ENCODE measurements at regions not wholly inside any gene's neighbourhood (a gene's known extent, or its start where the extent isn't known, plus 50 kb on each side); places are given as distances from the start of the nearest gene placed in this dataset.

DNA sequence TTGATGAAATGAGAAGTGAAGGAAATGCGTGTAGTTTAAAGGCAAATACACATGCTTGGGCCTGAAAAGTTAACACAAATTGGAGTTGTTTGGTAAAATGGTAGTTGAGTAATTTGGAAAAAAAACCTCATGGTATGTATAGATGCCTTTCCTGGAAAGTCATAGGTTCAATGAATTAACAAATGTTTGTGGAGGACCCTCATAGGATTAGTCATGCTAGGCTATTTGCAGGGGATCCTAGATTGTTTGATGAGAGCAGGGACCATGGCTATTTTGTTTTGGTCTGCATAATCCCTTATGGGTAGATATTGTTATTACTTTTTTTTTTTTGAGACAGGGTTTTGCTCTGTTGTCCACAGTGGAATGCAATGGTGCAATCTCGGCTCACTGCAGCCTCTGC, 93.5 kb upstream of the NR3C1 start:
- no peak for DNase-seq (ENCODE audit: low read depth in 1 of 2, low spot score in 1 of 2)
- Histone ChIP-seq H3K27me3 (ENCODE audit: insufficient read depth, poor library complexity, severe bottlenecking) (no peaks in the 10 kb centered on the region), H3K4me3 (replicated peaks; ENCODE audit: insufficient read depth, low read length) (no peak overlapping the region), H3K27ac (replicated peaks) (no peak overlapping the region)
- TF ChIP-seq, protein P1, sequence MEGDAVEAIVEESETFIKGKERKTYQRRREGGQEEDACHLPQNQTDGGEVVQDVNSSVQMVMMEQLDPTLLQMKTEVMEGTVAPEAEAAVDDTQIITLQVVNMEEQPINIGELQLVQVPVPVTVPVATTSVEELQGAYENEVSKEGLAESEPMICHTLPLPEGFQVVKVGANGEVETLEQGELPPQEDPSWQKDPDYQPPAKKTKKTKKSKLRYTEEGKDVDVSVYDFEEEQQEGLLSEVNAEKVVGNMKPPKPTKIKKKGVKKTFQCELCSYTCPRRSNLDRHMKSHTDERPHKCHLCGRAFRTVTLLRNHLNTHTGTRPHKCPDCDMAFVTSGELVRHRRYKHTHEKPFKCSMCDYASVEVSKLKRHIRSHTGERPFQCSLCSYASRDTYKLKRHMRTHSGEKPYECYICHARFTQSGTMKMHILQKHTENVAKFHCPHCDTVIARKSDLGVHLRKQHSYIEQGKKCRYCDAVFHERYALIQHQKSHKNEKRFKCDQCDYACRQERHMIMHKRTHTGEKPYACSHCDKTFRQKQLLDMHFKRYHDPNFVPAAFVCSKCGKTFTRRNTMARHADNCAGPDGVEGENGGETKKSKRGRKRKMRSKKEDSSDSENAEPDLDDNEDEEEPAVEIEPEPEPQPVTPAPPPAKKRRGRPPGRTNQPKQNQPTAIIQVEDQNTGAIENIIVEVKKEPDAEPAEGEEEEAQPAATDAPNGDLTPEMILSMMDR (IDR thresholded peaks at IDR 0.05; ENCODE audit: insufficient read depth, low read length), result no peak
- no peak for TF ChIP-seq GABPA (IDR thresholded peaks at IDR 0.05; ENCODE audit: low read depth)
- TF ChIP-seq, protein P2, sequence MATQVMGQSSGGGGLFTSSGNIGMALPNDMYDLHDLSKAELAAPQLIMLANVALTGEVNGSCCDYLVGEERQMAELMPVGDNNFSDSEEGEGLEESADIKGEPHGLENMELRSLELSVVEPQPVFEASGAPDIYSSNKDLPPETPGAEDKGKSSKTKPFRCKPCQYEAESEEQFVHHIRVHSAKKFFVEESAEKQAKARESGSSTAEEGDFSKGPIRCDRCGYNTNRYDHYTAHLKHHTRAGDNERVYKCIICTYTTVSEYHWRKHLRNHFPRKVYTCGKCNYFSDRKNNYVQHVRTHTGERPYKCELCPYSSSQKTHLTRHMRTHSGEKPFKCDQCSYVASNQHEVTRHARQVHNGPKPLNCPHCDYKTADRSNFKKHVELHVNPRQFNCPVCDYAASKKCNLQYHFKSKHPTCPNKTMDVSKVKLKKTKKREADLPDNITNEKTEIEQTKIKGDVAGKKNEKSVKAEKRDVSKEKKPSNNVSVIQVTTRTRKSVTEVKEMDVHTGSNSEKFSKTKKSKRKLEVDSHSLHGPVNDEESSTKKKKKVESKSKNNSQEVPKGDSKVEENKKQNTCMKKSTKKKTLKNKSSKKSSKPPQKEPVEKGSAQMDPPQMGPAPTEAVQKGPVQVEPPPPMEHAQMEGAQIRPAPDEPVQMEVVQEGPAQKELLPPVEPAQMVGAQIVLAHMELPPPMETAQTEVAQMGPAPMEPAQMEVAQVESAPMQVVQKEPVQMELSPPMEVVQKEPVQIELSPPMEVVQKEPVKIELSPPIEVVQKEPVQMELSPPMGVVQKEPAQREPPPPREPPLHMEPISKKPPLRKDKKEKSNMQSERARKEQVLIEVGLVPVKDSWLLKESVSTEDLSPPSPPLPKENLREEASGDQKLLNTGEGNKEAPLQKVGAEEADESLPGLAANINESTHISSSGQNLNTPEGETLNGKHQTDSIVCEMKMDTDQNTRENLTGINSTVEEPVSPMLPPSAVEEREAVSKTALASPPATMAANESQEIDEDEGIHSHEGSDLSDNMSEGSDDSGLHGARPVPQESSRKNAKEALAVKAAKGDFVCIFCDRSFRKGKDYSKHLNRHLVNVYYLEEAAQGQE (IDR thresholded peaks at IDR 0.05; ENCODE audit: insufficient replicate concordance, low read depth), result no peak

DNA sequence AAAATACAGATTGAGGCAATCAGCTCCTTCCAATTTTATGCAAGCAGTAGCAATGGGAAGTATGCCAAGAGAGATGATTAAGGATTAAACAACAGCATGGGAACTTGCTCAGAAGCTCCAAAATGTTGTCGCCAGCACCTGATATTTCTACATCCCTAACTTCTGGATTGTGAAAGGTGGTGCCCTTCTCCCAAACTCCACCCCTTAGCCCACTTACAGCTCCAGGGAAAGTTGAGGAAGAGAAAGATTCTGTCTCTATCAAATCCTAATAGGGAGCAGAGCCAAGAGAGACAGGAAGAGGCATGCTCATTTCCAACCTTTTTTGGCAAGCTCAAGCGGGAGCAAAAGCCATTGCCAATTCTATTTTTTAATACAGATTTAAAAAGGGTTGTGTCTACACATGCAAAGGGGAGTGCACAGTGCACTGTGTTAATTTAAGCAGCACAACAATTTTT, 92.4 kb upstream of the NR3C1 start:
- Histone ChIP-seq H3K27ac (replicated peaks) (no peak overlapping the region), H3K27me3 (ENCODE audit: insufficient read depth, poor library complexity, severe bottlenecking) (no peaks in the 10 kb centered on the region), H3K4me3 (replicated peaks; ENCODE audit: insufficient read depth, low read length) (no peak overlapping the region)
- TF ChIP-seq, protein P2 (IDR thresholded peaks at IDR 0.05; ENCODE audit: insufficient replicate concordance, low read depth), result no peak
- no peak for TF ChIP-seq GABPA (IDR thresholded peaks at IDR 0.05; ENCODE audit: low read depth)
- no peak for TF ChIP-seq POLR2AphosphoS5 (IDR thresholded peaks at IDR 0.05; ENCODE audit: low read depth)
- no peak for TF ChIP-seq SPI1 (IDR thresholded peaks at IDR 0.05; ENCODE audit: borderline replicate concordance, low read depth)
- TF ChIP-seq, protein P1 (IDR thresholded peaks at IDR 0.05; ENCODE audit: insufficient read depth, low read length), result no peak
- peak; percentile 4 to 68 for DNase-seq (ENCODE audit: low read depth in 1 of 2, low spot score in 1 of 2)

DNA sequence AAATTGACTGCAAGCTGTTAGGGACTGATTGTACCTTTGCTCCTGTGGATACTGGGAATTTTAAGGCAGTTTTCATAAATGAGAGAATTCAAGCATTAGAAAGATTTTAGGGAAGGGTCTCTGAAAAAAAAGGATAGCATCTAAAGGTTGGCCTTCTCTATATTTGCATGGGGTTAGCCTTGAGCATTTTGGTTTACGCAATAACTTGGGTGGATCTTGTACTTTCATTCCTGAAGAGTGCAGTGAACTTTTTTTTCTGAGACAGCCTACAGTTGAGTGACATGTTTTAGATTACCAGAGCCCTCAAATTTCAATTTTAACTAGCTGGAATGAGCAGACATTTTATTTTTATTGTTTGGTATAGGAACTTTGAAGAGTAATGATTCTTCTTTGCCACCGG, 91.6 kb upstream of the NR3C1 start:
- TF ChIP-seq SPI1 (IDR thresholded peaks at IDR 0.05; ENCODE audit: borderline replicate concordance, low read depth) (no peak), POLR2AphosphoS5 (IDR thresholded peaks at IDR 0.05; ENCODE audit: low read depth) (no peak), GABPA (IDR thresholded peaks at IDR 0.05; ENCODE audit: low read depth) (no peak)
- TF ChIP-seq, protein P2 (IDR thresholded peaks at IDR 0.05; ENCODE audit: insufficient replicate concordance, low read depth), result no peak
- TF ChIP-seq, protein P1 (IDR thresholded peaks at IDR 0.05; ENCODE audit: insufficient read depth, low read length), result no peak
- no peak overlapping the region for H3K27ac ChIP-seq (replicated peaks)

More for the DNA sequence above, 91.6 kb upstream of the NR3C1 start:
- DNase-seq (ENCODE audit: low read depth in 1 of 2, low spot score in 1 of 2), result peak in 1 of 2 experiments; percentile 43
- no peak overlapping the region for H3K4me3 ChIP-seq (replicated peaks; ENCODE audit: insufficient read depth, low read length)
- no peaks in the 10 kb centered on the region for H3K27me3 ChIP-seq (ENCODE audit: insufficient read depth, poor library complexity, severe bottlenecking)

Data from HL-60 (cell line).